ENCODE measurements at regions not wholly inside any gene's neighbourhood (a gene's known extent, or its start where the extent isn't known, plus 50 kb on each side); places are given as distances from the start of the nearest gene placed in this dataset.

DNA sequence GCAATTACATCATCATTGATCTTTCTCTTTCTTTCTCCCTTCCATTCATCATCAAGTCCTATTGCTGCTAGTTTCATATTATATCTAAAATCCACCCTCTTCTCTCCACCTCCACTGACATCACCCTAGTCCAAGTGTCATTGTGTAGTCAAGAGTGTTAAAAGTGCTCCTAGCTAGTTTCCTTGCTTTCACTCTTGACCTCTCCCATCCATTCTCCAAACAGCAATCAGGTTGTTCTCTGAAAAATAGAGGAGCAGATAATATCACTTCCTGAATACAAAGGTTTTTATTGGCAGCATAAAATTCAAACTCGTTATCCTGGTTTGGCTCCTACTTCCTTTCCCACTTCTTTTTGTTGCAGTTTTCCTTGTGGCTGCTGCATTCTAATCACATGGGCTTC, 61.6 kb upstream of the PHF14 start:
- TF ChIP-seq POLR2A (IDR thresholded peaks at IDR 0.05) (no peak), CTCF (IDR thresholded peaks at IDR 0.05) (no peak), EP300 (IDR thresholded peaks at IDR 0.05) (no peak), POLR2AphosphoS5 (IDR thresholded peaks at IDR 0.05) (no peak)
- no peaks in the 10 kb centered on the region for H3K4me1 ChIP-seq
- no peaks in the 10 kb centered on the region for H3K9me3 ChIP-seq
- no peak overlapping the region for H3K27ac ChIP-seq
- 22 to 68% methylated on average over 1 of the region's 1 CpG for WGBS, 2 donors
- no peaks in the 10 kb centered on the region for H3K27me3 ChIP-seq
- no peak for DNase-seq
- H3K4me3 ChIP-seq, result no peak overlapping the region
- intact Hi-C loops (cut with DNase I), result no loop called here
- no peaks in the 10 kb centered on the region for H3K36me3 ChIP-seq

- WGBS, 2 donors, result 72 to 75% methylated on average over 2 of the region's 2 CpGs
These were observed 60.2 kb upstream of the PHF14 start for GRCh38 chr7:10913457-10913856.

GRCh38 chr7:10918093-10918590, 55.5 kb upstream of the PHF14 start:
- DNase-seq, result no peak
- Histone ChIP-seq H3K4me1 (no peaks in the 10 kb centered on the region), H3K36me3 (no peaks in the 10 kb centered on the region), H3K27me3 (no peaks in the 10 kb centered on the region), H3K9me3 (no peaks in the 10 kb centered on the region), H3K4me3 (no peak overlapping the region), H3K27ac (no peak overlapping the region)
- WGBS, 2 donors, result 24 to 45% methylated on average over 4 of the region's 4 CpGs
- TF ChIP-seq CTCF (IDR thresholded peaks at IDR 0.05), result no peak
- intact Hi-C loops (cut with DNase I), result no loop called here

More at GRCh38 chr7:10913457-10913856, 60.2 kb upstream of the PHF14 start:
- no peaks in the 10 kb centered on the region for H3K4me1 ChIP-seq
- TF ChIP-seq POLR2AphosphoS5 (IDR thresholded peaks at IDR 0.05), result no peak
- no peak for TF ChIP-seq EP300 (IDR thresholded peaks at IDR 0.05)
- TF ChIP-seq POLR2A (IDR thresholded peaks at IDR 0.05), result no peak
- no peak for TF ChIP-seq CTCF (IDR thresholded peaks at IDR 0.05)
- intact Hi-C loops (cut with DNase I), result no loop called here
- no peaks in the 10 kb centered on the region for H3K27me3 ChIP-seq
- no peak overlapping the region for H3K27ac ChIP-seq
- no peak for DNase-seq
- no peaks in the 10 kb centered on the region for H3K9me3 ChIP-seq
- H3K4me3 ChIP-seq, result no peak overlapping the region
- no peaks in the 10 kb centered on the region for H3K36me3 ChIP-seq

GRCh38 chr7:10919923-10920322, 53.7 kb upstream of the PHF14 start:
- TF ChIP-seq POLR2A (IDR thresholded peaks at IDR 0.05), result no peak
- TF ChIP-seq EP300 (IDR thresholded peaks at IDR 0.05), result no peak
- TF ChIP-seq POLR2AphosphoS5 (IDR thresholded peaks at IDR 0.05), result no peak
- no peak for TF ChIP-seq CTCF (IDR thresholded peaks at IDR 0.05)
- Histone ChIP-seq H3K9me3 (no peaks in the 10 kb centered on the region), H3K4me3 (no peak overlapping the region), H3K36me3 (no peaks in the 10 kb centered on the region), H3K4me1 (no peaks in the 10 kb centered on the region), H3K27ac (no peak overlapping the region), H3K27me3 (no peaks in the 10 kb centered on the region)
- 89 to 93% methylated on average over 2 of the region's 2 CpGs for WGBS, 2 donors
- DNase-seq, result no peak
- intact Hi-C loops (cut with DNase I), result loop anchor here (10.0 kb wide), 1 partner anchor 55 kb away; the partner anchor contains the start of gene PHF14

Small RNAs in the stretch of these regions (small RNA-seq; reads per million reads assigned to genes)
- gene AC004852.1 (0 reads per million in 3 donors), gene AC009945.1 (0 reads per million in 3 donors), gene RF00012 (0 reads per million in 3 donors), gene RF00019 (0 reads per million in 3 donors)

All from sigmoid colon (tissue), 6 donors.